Fibroblast of peridontal ligament (primary cell): ENCODE measurements at regions not wholly inside any gene's neighbourhood (a gene's known extent, or its start where the extent isn't known, plus 50 kb on each side); places are given as distances from the start of the nearest gene placed in this dataset.

Source experiments
- DNase-seq: peaks from one replicate; pipeline ENCODE4 v3.0.0-alpha.2; 2010; ENCODE audit errors: extremely low read depth

DNA sequence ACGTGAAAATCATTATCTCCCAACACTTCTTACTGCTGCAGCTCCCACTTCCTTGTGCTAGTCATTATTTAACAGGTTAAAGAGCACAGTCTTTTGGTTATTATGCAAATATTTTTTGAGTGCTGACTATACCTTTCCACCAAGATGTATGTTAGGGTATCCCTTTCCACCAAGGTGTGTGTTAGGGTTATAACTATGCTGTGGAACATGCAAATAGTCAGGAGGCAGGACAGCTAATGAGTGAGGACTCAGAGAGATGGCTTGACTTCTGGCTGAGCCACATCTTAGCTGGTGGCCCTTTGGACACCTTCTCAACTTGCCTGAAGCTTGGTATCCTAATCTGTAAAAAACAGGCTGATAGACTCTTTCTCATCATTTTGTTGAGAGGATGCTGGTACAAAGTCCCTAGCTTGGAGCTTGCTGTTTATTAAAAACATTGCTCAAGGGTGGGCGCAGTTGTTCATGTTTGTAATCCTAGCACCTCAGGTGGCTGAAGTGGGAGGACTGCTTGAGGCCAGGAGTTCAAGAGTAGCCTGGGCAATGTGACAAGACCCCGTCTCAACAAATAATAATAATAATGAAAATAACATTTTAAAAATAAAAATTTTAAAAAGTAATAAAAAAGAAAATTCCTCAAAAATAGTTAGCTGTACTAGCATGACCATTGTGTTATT is 160.5 kb upstream of the ADAMTS9 start:
- DNase-seq: no peak

DNA sequence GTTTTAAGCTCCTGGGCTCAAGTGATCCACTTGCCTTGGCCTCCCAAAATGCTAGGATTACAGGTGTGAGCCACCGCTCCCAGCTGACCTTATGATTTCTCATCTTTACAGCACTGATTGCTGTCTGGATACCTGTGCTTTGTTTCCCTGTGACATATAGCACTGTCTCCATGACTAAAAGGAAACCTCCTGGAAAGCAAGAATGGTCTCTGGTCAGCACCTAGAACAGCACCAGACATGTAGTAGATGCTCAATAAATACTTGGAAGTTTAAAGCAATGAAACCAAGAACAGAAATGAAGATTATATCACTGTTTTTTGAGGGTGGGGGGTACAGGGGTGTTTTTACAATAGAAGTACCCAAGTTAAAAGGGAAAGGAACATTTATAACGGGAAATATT is 156.8 kb upstream of the ADAMTS9 start:
- no peak for DNase-seq

DNA sequence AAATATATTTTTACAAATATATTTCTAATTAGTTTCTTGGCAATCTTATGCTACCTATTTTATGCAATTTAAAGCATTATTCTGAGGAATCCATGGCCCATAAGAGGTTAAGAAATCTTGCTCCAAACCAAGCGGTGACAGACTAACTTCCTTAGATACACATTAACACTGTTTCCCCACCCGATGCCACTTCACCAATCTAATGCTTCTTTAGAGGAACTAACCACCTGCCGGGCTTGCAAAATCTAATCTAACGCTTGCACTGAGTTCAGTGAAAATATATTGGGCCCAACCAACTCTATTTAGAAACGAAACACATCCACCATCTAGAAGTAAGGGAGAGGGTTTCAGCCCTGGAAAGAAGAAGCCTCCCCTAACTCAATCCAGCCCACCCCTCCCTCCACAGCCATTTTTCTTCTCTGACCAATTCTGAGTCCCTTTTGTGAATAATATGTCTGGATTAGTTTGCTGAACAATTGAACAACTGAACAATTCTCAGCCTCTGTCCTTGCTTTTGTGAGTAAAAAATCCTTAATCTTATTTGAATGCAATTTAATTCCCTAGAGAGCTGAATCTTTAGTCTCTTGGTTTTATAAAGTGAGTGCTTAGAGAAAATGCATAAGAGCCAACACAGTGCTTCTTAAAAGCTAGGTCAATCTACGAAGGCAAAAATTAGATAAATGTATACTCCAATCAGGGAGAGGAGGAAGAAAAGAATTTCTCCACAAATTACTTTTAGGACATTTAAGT is 150.4 kb upstream of the ADAMTS9 start:
- DNase-seq: no peak

DNA sequence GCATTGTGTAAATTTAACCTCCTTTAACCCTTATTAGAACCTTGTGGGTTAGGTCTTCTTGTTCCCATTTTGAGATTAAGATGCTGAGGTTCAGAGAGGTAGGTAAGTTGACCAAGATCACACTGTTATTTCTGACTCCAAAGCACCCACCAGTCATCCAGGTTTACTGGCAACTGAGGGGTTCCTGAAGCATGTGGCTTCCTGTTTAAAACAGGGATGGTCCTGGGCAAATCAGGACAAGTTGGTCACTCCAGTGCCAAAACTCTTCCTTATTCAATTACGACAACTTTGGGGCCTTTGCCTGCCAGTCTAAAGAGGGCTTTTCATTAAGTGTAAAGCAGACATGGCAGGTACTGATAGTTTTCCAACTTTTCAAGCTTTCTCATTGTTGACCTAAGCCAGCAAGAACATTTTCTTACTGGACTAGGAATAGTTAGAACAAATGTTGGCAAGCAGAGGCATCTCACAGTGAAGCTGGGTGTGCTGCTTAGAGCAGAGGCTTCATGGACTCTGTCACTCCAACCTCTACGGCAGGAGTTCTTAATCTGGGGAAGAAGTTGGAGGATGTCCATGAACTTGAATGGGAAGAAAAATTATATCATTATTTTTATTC is 149.4 kb upstream of the ADAMTS9 start:
- DNase-seq: no peak

GRCh38 chr3:64836097-64836496 is 148.3 kb upstream of the ADAMTS9 start:
- no peak for DNase-seq

- DNase-seq: no peak
Observed at GRCh38 chr3:64832098-64832497, 144.3 kb upstream of the ADAMTS9 start.

- no peak for DNase-seq
Observed at GRCh38 chr3:64830681-64831080, 142.9 kb upstream of the ADAMTS9 start.

GRCh38 chr3:64829331-64829730 is 141.5 kb upstream of the ADAMTS9 start:
- no peak for DNase-seq

DNA sequence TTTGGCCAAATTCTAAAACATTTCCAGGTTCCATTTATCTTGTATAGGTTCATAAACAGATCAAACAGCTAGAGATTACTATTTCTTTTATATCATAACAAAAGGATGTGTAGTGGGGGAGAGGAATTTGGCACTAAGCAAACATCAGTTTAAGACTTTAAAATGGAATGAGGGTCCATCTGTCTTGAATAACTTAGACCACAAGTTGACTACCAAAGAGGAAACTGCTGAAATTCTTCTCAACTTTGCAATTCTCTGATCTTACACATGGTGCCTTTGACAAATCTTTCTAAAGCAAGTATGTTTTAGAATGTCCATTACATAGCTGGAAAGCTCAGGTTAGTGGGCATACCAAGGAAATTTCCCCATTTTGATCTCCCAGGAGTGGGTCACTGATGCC is 140.5 kb upstream of the ADAMTS9 start:
- DNase-seq: peak; percentile 3

GRCh38 chr3:64827431-64827830 is 139.6 kb upstream of the ADAMTS9 start:
- DNase-seq: no peak

DNA sequence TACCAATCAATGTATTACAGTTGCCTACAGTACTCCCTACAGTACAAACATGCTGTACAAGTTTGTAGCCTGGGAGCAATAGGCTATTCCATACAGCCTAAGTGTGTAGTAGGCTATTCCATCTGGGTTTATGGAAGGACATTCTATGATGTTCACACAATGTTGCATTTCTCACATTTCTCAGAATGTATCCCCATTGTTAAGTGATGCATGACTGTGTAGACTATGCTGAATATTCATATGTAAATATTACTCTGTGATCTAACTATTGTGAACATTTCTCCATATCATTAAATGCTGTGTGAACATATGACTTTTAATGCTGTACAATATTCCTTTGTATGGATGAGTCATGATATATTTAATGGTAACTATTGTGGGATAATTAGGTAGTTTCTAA is 139.2 kb upstream of the ADAMTS9 start:
- no peak for DNase-seq

DNA sequence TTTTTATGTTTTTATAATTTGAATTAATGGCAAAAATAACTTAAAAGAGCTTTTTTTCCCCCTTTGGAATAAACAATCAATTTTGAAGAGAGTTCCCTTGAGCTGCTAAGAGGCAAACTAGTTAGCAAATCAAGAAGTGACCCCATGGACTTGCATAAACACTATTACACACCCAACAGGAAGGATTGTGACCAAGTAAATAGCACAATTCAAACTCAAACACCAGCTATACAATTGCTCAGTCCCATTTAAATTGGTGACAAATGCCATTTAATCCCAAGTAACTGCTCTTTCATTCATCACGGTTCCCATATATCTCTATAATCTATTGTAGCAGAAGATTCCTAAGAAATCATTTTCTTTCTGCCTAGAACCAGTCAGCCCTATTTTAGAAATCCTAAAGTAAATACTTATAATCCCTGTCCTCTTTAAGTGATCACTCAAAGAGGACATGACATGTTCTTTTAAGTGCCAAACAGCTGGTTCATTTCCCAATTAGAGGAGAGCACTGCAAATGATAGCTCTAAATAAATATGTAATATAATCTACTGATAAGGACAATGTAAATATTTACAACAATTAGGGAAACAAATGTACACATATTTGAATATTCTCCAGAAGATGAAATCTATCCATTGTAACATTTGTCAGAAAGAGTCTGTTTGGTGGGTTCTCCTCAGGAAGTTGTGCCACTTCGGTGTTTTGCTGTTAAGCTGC is 137.8 kb upstream of the ADAMTS9 start:
- no peak for DNase-seq

DNA sequence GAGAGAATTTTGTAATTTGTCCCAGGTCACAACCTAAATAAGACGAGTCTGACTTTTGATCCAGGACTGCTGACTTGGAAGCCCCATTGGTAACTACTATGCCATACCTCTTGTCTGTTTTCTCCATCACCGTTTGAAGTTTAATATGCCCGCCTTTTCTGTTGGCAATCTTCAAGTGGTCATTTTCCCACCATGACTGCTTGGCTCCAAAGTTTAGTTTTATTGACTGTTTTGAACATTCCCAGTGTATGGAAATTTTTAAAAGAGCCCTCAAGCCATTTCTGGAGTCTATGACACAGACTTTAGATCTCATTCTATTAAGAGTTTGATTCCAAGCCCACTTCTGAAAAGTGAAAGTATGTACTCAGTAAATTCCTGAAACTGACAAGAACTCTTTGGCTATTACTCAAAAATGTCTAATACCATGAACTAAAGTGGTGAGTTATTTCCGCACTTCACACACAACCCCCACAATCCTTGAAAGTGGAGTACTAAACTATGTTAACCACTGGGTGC is 136.7 kb upstream of the ADAMTS9 start:
- DNase-seq: no peak

GRCh38 chr3:64818196-64818595 is 130.4 kb upstream of the ADAMTS9 start:
- DNase-seq: no peak

- no peak for DNase-seq
Observed at GRCh38 chr3:64816355-64816754, 128.6 kb upstream of the ADAMTS9 start.

DNA sequence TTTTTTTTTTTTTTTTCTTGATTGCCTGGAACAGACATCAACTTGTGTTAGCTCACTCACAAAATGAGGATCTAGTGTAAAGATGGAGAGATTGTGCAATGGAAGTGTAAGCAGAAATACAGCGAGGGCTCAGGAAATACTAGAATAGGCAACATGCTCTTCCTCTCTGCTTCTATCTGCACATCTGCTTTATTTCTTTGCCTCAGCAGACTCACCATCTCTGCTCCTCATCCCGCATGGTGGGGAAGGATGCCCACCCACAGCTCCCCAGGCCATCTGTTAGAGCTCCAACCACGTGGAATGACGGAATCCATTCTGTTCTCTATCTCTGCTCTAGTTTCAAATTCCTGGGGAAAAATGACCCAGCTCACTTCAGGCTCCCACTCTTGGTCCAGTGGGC is 128.0 kb upstream of the ADAMTS9 start:
- no peak for DNase-seq

GRCh38 chr3:64815195-64815631 is 127.4 kb upstream of the ADAMTS9 start:
- peak; percentile 31 for DNase-seq

- DNase-seq: no peak
Observed at GRCh38 chr3:64814351-64814750, 126.6 kb upstream of the ADAMTS9 start.

GRCh38 chr3:64813326-64813725 is 125.5 kb upstream of the ADAMTS9 start:
- no peak for DNase-seq

- DNase-seq: no peak
Observed at GRCh38 chr3:64809086-64809485, 121.3 kb upstream of the ADAMTS9 start.

- no peak for DNase-seq
Observed at GRCh38 chr3:64808061-64808460, 120.3 kb upstream of the ADAMTS9 start.
